HG02938 (cell line): ENCODE measurements at regions not wholly inside any gene's neighbourhood (a gene's known extent, or its start where the extent isn't known, plus 50 kb on each side); places are given as distances from the start of the nearest gene placed in this dataset.

Source experiments
- ATAC-seq: cut with Tn5 transposase; IDR thresholded peaks from one replicate; pipeline ENCODE4 v1.9.1; 2021; ENCODE audit warnings: mild to moderate bottlenecking, moderate library complexity; ENCODE audit not compliant: unreplicated experiment

- no peak for ATAC-seq
Observed at GRCh38 chr1:163650624-163651023, 328.9 kb downstream of the NUF2 start.

GRCh38 chr1:163652441-163652840 is 330.7 kb downstream of the NUF2 start:
- no peak for ATAC-seq

- no peak for ATAC-seq
Observed at GRCh38 chr1:163655565-163655964, 333.8 kb downstream of the NUF2 start.

GRCh38 chr1:163656095-163656759 is 334.5 kb downstream of the NUF2 start:
- no peak for ATAC-seq

- no peak for ATAC-seq
Observed at GRCh38 chr1:163657719-163658118, 336.0 kb downstream of the NUF2 start.

- ATAC-seq: no peak
Observed at GRCh38 chr1:163661391-163661790, 339.6 kb downstream of the NUF2 start.

GRCh38 chr1:163664671-163665335 is 343.0 kb downstream of the NUF2 start:
- ATAC-seq: no peak

- ATAC-seq: no peak
Observed at GRCh38 chr1:163668472-163668871, 346.7 kb downstream of the NUF2 start.

GRCh38 chr1:163670989-163671757 is 349.4 kb downstream of the NUF2 start:
- no peak for ATAC-seq

- no peak for ATAC-seq
Observed at GRCh38 chr1:163672976-163673758, 351.4 kb downstream of the NUF2 start.

- ATAC-seq: no peak
Observed at GRCh38 chr1:163673759-163674151, 352.0 kb downstream of the NUF2 start.

GRCh38 chr1:163674236-163674635 is 352.5 kb downstream of the NUF2 start:
- ATAC-seq: no peak

GRCh38 chr1:163684785-163685184 is 363.0 kb downstream of the NUF2 start:
- no peak for ATAC-seq

GRCh38 chr1:163692266-163692665 is 370.5 kb downstream of the NUF2 start:
- ATAC-seq: no peak

- ATAC-seq: peak; percentile 72
Observed at GRCh38 chr1:163697137-163697536, 375.4 kb downstream of the NUF2 start.

GRCh38 chr1:163701783-163702374 is 380.1 kb downstream of the NUF2 start:
- ATAC-seq: no peak

- ATAC-seq: no peak
Observed at GRCh38 chr1:163703794-163704193, 382.0 kb downstream of the NUF2 start.

GRCh38 chr1:163706915-163707314 is 385.2 kb downstream of the NUF2 start:
- ATAC-seq: no peak

- no peak for ATAC-seq
Observed at GRCh38 chr1:163709636-163710035, 387.9 kb downstream of the NUF2 start.

GRCh38 chr1:163712321-163712720 is 390.6 kb downstream of the NUF2 start:
- ATAC-seq: no peak

GRCh38 chr1:163720294-163720693 is 398.5 kb downstream of the NUF2 start:
- ATAC-seq: no peak
